ENCODE measurements at regions not wholly inside any gene's neighbourhood (a gene's known extent, or its start where the extent isn't known, plus 50 kb on each side); places are given as distances from the start of the nearest gene placed in this dataset.

DNA sequence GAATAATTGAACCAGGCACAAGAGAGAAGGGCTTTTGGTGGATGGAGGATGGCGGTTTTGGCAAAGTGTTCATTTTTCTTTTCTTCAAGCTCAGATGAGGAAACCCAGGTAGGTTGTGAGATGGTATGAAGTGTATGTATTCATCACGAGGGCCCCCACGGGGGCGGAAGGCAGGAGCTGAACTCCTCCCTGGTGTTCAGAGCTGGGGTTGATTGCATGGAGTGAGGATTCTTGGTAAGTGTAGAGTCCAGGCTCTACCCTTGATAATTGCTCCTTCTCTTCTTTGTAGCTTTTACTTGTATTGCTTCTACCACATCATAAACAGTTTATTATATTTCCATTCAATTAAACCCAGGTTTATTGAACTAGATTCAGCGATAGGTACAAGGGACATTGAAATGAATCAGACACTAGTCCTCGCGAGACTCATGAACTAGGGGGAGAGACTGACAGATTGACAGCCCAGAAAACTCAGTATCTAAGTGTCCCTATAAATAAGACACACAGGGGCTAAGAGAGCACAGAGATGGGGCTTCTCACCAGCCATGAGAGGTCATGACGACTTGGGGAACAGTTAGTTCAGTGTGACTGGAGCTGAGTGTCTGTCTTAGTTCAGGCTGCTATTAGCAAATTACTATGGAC lies 116.7 kb upstream of the KLF4 start:
- TF ChIP-seq MYC (IDR thresholded peaks at IDR 0.05; ENCODE audit: low read depth, low read length) (no peak), POLR2A (IDR thresholded peaks at IDR 0.05; ENCODE audit: low read depth, low read length) (no peak), POLR2AphosphoS5 (IDR thresholded peaks at IDR 0.05; ENCODE audit: insufficient read depth, low read depth, low read length) (no peak), JUN (IDR thresholded peaks at IDR 0.05; ENCODE audit: borderline replicate concordance, insufficient read depth, insufficient read length, low read depth) (no peak), EZH2 (IDR thresholded peaks at IDR 0.05; ENCODE audit: borderline replicate concordance, low read depth, low read length, severe bottlenecking) (no peak), GATA2 (IDR thresholded peaks at IDR 0.05; ENCODE audit: insufficient read depth, insufficient read length, low read depth, low read length) (no peak), FOS (IDR thresholded peaks at IDR 0.05; ENCODE audit: borderline replicate concordance, insufficient read depth, low read length) (no peak)
- TF ChIP-seq, protein P1, sequence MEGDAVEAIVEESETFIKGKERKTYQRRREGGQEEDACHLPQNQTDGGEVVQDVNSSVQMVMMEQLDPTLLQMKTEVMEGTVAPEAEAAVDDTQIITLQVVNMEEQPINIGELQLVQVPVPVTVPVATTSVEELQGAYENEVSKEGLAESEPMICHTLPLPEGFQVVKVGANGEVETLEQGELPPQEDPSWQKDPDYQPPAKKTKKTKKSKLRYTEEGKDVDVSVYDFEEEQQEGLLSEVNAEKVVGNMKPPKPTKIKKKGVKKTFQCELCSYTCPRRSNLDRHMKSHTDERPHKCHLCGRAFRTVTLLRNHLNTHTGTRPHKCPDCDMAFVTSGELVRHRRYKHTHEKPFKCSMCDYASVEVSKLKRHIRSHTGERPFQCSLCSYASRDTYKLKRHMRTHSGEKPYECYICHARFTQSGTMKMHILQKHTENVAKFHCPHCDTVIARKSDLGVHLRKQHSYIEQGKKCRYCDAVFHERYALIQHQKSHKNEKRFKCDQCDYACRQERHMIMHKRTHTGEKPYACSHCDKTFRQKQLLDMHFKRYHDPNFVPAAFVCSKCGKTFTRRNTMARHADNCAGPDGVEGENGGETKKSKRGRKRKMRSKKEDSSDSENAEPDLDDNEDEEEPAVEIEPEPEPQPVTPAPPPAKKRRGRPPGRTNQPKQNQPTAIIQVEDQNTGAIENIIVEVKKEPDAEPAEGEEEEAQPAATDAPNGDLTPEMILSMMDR (IDR thresholded peaks at IDR 0.05; ENCODE audit: extremely low read depth in 1 of 2, insufficient read depth in 1 of 2, low read depth in 1 of 2, low read length in 2 of 2): no peak
- TF ChIP-seq, protein P2, sequence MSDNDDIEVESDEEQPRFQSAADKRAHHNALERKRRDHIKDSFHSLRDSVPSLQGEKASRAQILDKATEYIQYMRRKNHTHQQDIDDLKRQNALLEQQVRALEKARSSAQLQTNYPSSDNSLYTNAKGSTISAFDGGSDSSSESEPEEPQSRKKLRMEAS (IDR thresholded peaks at IDR 0.05; ENCODE audit: insufficient read depth, insufficient read length): no peak

Data from endothelial cell of umbilical vein (primary cell).